PC-9 (cell line): ENCODE measurements at regions not wholly inside any gene's neighbourhood (a gene's known extent, or its start where the extent isn't known, plus 50 kb on each side); places are given as distances from the start of the nearest gene placed in this dataset.

Source experiments
- EZH2 ChIP-seq: fragments of 200-600 bp; sonication (generic); IDR thresholded peaks from 2 replicates; pipeline ENCODE4 v1.8.0; 2017; ENCODE audit warnings: antibody characterized with exemption, low read depth
- TF ChIP-seq, protein P1 (sequence below): fragments of 200-600 bp; sonication (generic); conservative IDR thresholded peaks from 2 replicates; pipeline ENCODE4 v1.6.1; 2017; ENCODE audit warnings: mixed run types, antibody characterized with exemption, mild to moderate bottlenecking, moderate library complexity

DNA sequence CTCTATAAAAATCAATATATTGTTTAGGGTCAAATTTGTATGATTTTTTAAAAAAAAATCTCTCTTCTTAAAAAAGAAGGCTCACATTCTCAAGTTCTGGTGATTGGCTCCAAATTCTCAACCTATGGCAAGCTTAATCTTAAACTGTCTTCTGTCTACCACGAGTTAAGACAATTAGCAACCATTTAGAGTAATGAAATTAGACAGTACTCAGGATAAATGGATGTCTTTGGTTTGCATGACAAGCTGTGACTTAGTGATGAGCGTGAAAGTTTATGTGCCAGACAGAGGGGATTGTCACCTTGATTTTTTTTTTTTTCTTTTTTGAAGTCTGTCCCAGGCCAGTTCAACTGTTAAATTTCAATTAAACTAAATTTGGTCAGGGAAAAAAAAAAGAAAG, 1632.3 kb downstream of the MAT2B start:
- no peak for TF ChIP-seq EZH2
- TF ChIP-seq, protein P1, sequence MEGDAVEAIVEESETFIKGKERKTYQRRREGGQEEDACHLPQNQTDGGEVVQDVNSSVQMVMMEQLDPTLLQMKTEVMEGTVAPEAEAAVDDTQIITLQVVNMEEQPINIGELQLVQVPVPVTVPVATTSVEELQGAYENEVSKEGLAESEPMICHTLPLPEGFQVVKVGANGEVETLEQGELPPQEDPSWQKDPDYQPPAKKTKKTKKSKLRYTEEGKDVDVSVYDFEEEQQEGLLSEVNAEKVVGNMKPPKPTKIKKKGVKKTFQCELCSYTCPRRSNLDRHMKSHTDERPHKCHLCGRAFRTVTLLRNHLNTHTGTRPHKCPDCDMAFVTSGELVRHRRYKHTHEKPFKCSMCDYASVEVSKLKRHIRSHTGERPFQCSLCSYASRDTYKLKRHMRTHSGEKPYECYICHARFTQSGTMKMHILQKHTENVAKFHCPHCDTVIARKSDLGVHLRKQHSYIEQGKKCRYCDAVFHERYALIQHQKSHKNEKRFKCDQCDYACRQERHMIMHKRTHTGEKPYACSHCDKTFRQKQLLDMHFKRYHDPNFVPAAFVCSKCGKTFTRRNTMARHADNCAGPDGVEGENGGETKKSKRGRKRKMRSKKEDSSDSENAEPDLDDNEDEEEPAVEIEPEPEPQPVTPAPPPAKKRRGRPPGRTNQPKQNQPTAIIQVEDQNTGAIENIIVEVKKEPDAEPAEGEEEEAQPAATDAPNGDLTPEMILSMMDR, result no peak
